Endothelial cell of umbilical vein (primary cell): ENCODE measurements at regions not wholly inside any gene's neighbourhood (a gene's known extent, or its start where the extent isn't known, plus 50 kb on each side); places are given as distances from the start of the nearest gene placed in this dataset.

Experiments used
- BruUV-seq: library from RNA; stranded (reverse); fragments of 400-500 nt; replicated peaks from 2 replicates; lab custom pipeline; 2021; lab: Mats Ljungman, UMichigan
- CTCF ChIA-PET: fragments of 300-600, 350-600 bp; sonication (Branson Sonifier 250); formaldehyde crosslinking; loops from one replicate; lab custom pipeline; 2021; ENCODE audit warnings: antibody characterized with exemption, inconsistent platforms; lab: Charles Lee
- POLR2A ChIA-PET: fragments of 300-600, 350-600 bp; sonication (Branson Sonifier 250); formaldehyde crosslinking; loops from one replicate; lab custom pipeline; 2021; ENCODE audit warnings: antibody characterized with exemption, inconsistent platforms; lab: Charles Lee
- DNase-seq: peaks from one replicate; pipeline ENCODE4 v3.0.0-alpha.2; 2011; ENCODE audit warnings: low read depth, low spot score
- FAIRE-seq: peaks from 2 replicates; lab custom pipeline; 2011; peaks lifted over from hg19 to GRCh38; lab: Jason Lieb, UNC
- H2AFZ ChIP-seq: 2 replicates; pipeline ENCODE4 v1.6.0; 2012; ENCODE audit warnings: low read depth, low read length, control low read depth, inconsistent platforms
- H3K27ac ChIP-seq: 2 replicates; pipeline ENCODE4 v1.5.1; 2011; ENCODE audit warnings: low read depth, mild to moderate bottlenecking, control low read depth, low read length, moderate library complexity; ENCODE audit not compliant: insufficient read depth
- H3K27me3 ChIP-seq, 2 experiments: 2 replicates each; pipeline versions ENCODE4 v1.6.0 to v1.6.1; 2011; ENCODE audit warnings: low read length in 2 of 2, mixed read lengths in 1 of 2; ENCODE audit not compliant: control insufficient read depth in 2 of 2, insufficient read depth in 2 of 2
- H3K36me3 ChIP-seq, 2 experiments: 2 replicates in 1 of 2; 3 replicates in 1 of 2; pipeline ENCODE4 v1.5.1; 2011; ENCODE audit warnings: low read length in 2 of 2, mild to moderate bottlenecking in 1 of 2, moderate library complexity in 1 of 2; ENCODE audit not compliant: control insufficient read depth in 2 of 2, insufficient read depth in 2 of 2; ENCODE audit errors: extremely low read depth in 1 of 2
- H3K4me1 ChIP-seq: 3 replicates; pipeline ENCODE4 v1.5.1; 2011; ENCODE audit warnings: mild to moderate bottlenecking, low read length; ENCODE audit not compliant: control insufficient read depth, insufficient read depth; ENCODE audit errors: extremely low read depth
- H3K4me2 ChIP-seq: 2 replicates; pipeline ENCODE4 v1.6.1; 2011; ENCODE audit warnings: low read length, control low read depth, mixed read lengths; ENCODE audit not compliant: insufficient read depth
- H3K4me3 ChIP-seq, 3 experiments: fragments of 200-600 bp in 1 of 3; sonication (generic), shearing (Covaris generic) in 1 of 3; replicated peaks in 1 of 3; 2 replicates each; pipeline ENCODE4 v1.5.1; 2011 to 2016; ENCODE audit warnings: control low read depth in 3 of 3, low read length in 3 of 3, mild to moderate bottlenecking in 2 of 3, inconsistent platforms in 1 of 3, low read depth in 1 of 3, moderate library complexity in 1 of 3; ENCODE audit not compliant: insufficient read depth in 1 of 3
- H3K79me2 ChIP-seq: 2 replicates; pipeline ENCODE4 v1.6.0; 2012; ENCODE audit warnings: low read length, inconsistent platforms; ENCODE audit not compliant: control insufficient read depth, insufficient read depth
- H3K9ac ChIP-seq: replicated peaks from 2 replicates; pipeline ENCODE3; 2011; ENCODE audit warnings: low read length, control low read depth; ENCODE audit not compliant: insufficient read depth; ENCODE audit errors: extremely low read depth
- H3K9me1 ChIP-seq: replicated peaks from 3 replicates; pipeline ENCODE4 v1.6.0; 2011; ENCODE audit warnings: mild to moderate bottlenecking, low read length; ENCODE audit not compliant: control insufficient read depth, insufficient read depth; ENCODE audit errors: extremely low read depth
- H3K9me3 ChIP-seq: replicated peaks from 2 replicates; pipeline ENCODE4 v1.5.1; 2012; ENCODE audit warnings: low read length, inconsistent platforms; ENCODE audit not compliant: control insufficient read depth, insufficient read depth
- H4K20me1 ChIP-seq: replicated peaks from 2 replicates; pipeline ENCODE3; 2011; ENCODE audit warnings: mild to moderate bottlenecking, low read length; ENCODE audit not compliant: control insufficient read depth, insufficient read depth; ENCODE audit errors: extremely low read depth
- CTCF ChIP-seq, 2 donors: IDR thresholded peaks; 1 replicate in 1 of 2; 2 replicates in 1 of 2; pipeline ENCODE4 v1.5.1; 2011; ENCODE audit warnings: low read length in 2 of 2, mild to moderate bottlenecking in 2 of 2, moderate library complexity in 2 of 2, control low read depth in 1 of 2, inconsistent platforms in 1 of 2, low read depth in 1 of 2; ENCODE audit not compliant: insufficient read depth in 1 of 2; ENCODE audit errors: extremely low read depth in 1 of 2
- EZH2 ChIP-seq: IDR thresholded peaks from 2 replicates; pipeline ENCODE4 v1.6.1; 2012; ENCODE audit warnings: borderline replicate concordance, low read depth, mild to moderate bottlenecking, moderate library complexity, low read length, inconsistent platforms; ENCODE audit not compliant: severe bottlenecking
- FOS ChIP-seq: IDR thresholded peaks from 2 replicates; pipeline ENCODE4 v1.6.1; 2011; ENCODE audit warnings: mild to moderate bottlenecking, low read length, moderate library complexity, borderline replicate concordance; ENCODE audit not compliant: insufficient read depth
- GATA2 ChIP-seq: IDR thresholded peaks from 2 replicates; pipeline ENCODE4 v1.7.0; 2011; ENCODE audit warnings: low read depth, mild to moderate bottlenecking, moderate library complexity, mixed read lengths, low read length; ENCODE audit not compliant: insufficient read length, insufficient read depth
- JUN ChIP-seq: IDR thresholded peaks from 2 replicates; pipeline ENCODE4 v1.6.1; 2011; ENCODE audit warnings: borderline replicate concordance, low read depth; ENCODE audit not compliant: insufficient read length, insufficient read depth
- MYC ChIP-seq: IDR thresholded peaks from one replicate; pipeline ENCODE4 v1.6.1; 2011; ENCODE audit warnings: mild to moderate bottlenecking, low read depth, low read length
- POLR2A ChIP-seq: IDR thresholded peaks from 2 replicates; pipeline ENCODE4 v1.6.1; 2012; ENCODE audit warnings: low read depth, mild to moderate bottlenecking, control low read depth, low read length
- POLR2AphosphoS5 ChIP-seq: IDR thresholded peaks from 2 replicates; pipeline ENCODE4 v1.6.1; 2012; ENCODE audit warnings: low read depth, mild to moderate bottlenecking, control low read depth, low read length, moderate library complexity; ENCODE audit not compliant: insufficient read depth
- dilution Hi-C: fragments of 300-500 bp; cut with MboI; formaldehyde crosslinking; loops from one replicate; pipeline ENCODE4 v1.15.0; 2019; ENCODE audit warnings: low sequenced_read_pairs; ENCODE audit not compliant: extremely low pct_ligation_motif_present
- intact Hi-C: fragments of 100-400 bp; cut with micrococcal nuclease; formaldehyde crosslinking; loops from one replicate; pipeline ENCODE4 v1.10.0; 2022
- TF ChIP-seq, protein P1 (sequence below): IDR thresholded peaks from 2 replicates; pipeline ENCODE4 v1.6.1; 2011; ENCODE audit not compliant: insufficient read depth, insufficient read length

DNA sequence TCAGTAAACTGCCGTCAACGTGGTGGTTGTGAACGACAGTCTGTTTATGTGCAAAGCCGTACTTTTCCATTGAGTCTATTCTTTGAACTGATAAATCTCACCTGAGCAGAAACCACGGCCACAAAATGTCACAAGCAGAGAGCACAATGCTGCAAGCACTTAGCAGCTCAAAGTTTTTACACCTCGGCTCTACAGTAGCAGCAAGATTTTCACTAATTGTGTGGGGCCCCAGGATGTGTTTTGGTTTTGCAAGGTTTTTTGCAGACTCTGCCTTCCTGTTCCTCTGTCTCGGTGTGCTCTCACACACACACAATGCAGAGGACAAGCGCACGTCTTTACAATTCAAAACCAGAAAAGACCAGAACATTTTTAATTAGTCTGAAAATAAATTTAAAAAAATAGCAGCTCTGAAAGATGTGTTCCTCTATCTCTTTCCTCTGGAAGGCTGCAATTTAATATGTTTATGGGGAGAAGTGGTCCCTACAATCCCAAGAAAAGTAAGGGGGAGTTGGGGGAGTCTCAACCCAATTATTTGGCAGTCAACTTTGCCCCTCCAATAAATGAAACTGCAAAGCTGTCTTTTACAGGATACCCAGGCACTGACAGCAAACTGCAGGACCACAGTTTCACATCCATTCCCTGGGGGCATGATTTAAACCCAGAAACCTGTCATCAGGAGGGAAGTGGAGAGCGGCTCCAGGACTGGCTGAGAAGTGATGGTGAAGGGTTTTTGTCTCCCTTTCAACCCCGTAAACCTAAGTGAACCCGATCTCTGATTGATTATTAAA lies 73.8 kb upstream of the SFMBT2 start:
- no peaks in the 10 kb centered on the region for H4K20me1 ChIP-seq

More for the DNA sequence above, 73.8 kb upstream of the SFMBT2 start:
- intact Hi-C loops (no loop called here), dilution Hi-C loops (no loop called here)
- no peaks in the 10 kb centered on the region for H3K9me3 ChIP-seq
- TF ChIP-seq POLR2AphosphoS5 (no peak), FOS (no peak), EZH2 (no peak), MYC (no peak), JUN (no peak), CTCF (IDR thresholded peaks at IDR 0.05; ENCODE audit: extremely low read depth in 1 of 2, insufficient read depth in 1 of 2, low read depth in 1 of 2, low read length in 2 of 2) (no peak), GATA2 (no peak), POLR2A (no peak)
- TF ChIP-seq, protein P1, sequence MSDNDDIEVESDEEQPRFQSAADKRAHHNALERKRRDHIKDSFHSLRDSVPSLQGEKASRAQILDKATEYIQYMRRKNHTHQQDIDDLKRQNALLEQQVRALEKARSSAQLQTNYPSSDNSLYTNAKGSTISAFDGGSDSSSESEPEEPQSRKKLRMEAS, result no peak
- H3K4me1 ChIP-seq, result no peaks in the 10 kb centered on the region
- no peak overlapping the region for H3K9ac ChIP-seq
- H3K9me1 ChIP-seq, result no peaks in the 10 kb centered on the region
- CTCF ChIA-PET, result no interaction called here
- no peaks in the 10 kb centered on the region for H3K36me3 ChIP-seq
- no peak overlapping the region for H3K27ac ChIP-seq
- H3K79me2 ChIP-seq, result no peaks in the 10 kb centered on the region
- no peak for DNase-seq
- POLR2A ChIA-PET, result no interaction called here
- no peak for FAIRE-seq
- no peak overlapping the region for H2AFZ ChIP-seq
- no peak overlapping the region for H3K4me2 ChIP-seq
- H3K27me3 ChIP-seq, result no peaks in the 10 kb centered on the region
- no TSS peak for BruUV-seq
- no peak overlapping the region for H3K4me3 ChIP-seq
